Omental fat pad (tissue), 3 donors: ENCODE measurements at regions not wholly inside any gene's neighbourhood (a gene's known extent, or its start where the extent isn't known, plus 50 kb on each side); places are given as distances from the start of the nearest gene placed in this dataset.

Experiments
- ATAC-seq: fragments of 150-250 bp; one replicate; pipeline ENCODE4 v1.9.1; 2016; ENCODE audit warnings: mild to moderate bottlenecking, moderate library complexity; ENCODE audit not compliant: low FRiP score
- DNase-seq: peaks from one replicate; pipeline ENCODE4 v3.0.0-alpha.2; 2019; ENCODE audit warnings: low spot score
- CTCF ChIP-seq, 3 donors: fragments of 450-650 bp; IDR thresholded peaks; one replicate each; pipeline ENCODE4 v1.5.1; 2016 to 2017; ENCODE audit warnings: antibody characterized with exemption in 3 of 3, mild to moderate bottlenecking in 3 of 3, moderate library complexity in 2 of 3

GRCh38 chr22:22351366-22351765, 106.8 kb downstream of the VPREB1 start:
- no peak for TF ChIP-seq CTCF (IDR thresholded peaks at IDR 0.05)
- ATAC-seq (no peak), DNase-seq (no peak)

GRCh38 chr22:22352371-22352999, 107.9 kb downstream of the VPREB1 start:
- no peak for ATAC-seq
- TF ChIP-seq CTCF (IDR thresholded peaks at IDR 0.05): no peak
- DNase-seq: no peak

- DNase-seq (no peak), ATAC-seq (no peak)
- no peak for TF ChIP-seq CTCF (IDR thresholded peaks at IDR 0.05)
Measured at GRCh38 chr22:22355096-22355834, 110.7 kb downstream of the VPREB1 start.

- DNase-seq (no peak), ATAC-seq (no peak)
- no peak for TF ChIP-seq CTCF (IDR thresholded peaks at IDR 0.05)
Measured at GRCh38 chr22:22357024-22357883, 112.7 kb downstream of the VPREB1 start.

GRCh38 chr22:22358152-22358551, 113.6 kb downstream of the VPREB1 start:
- ATAC-seq (no peak), DNase-seq (no peak)
- no peak for TF ChIP-seq CTCF (IDR thresholded peaks at IDR 0.05)

GRCh38 chr22:22358686-22359085, 114.1 kb downstream of the VPREB1 start:
- no peak for DNase-seq
- no peak for ATAC-seq
- no peak for TF ChIP-seq CTCF (IDR thresholded peaks at IDR 0.05)
